HEK293 (cell line): ENCODE measurements at regions not wholly inside any gene's neighbourhood (a gene's known extent, or its start where the extent isn't known, plus 50 kb on each side); places are given as distances from the start of the nearest gene placed in this dataset.

ENCODE experiments used
- CTCF ChIA-PET: fragments of 350-600 bp; formaldehyde crosslinking; extraction: SDS; loops from one replicate; lab custom pipeline; 2021; ENCODE audit warnings: antibody characterized with exemption; lab: Yijun Ruan, JAX
- POLR2A ChIA-PET: fragments of 300-600 bp; formaldehyde crosslinking; extraction: SDS; loops from one replicate; lab custom pipeline; 2020; ENCODE audit warnings: antibody characterized with exemption, inconsistent platforms; lab: Yijun Ruan, JAX
- H3K27ac ChIP-seq: fragments of 200-500 bp; sonication (Bioruptor generic); 2 replicates; pipeline ENCODE4 v1.5.1; 2014; ENCODE audit warnings: low read depth, low read length, control low read depth, inconsistent platforms; ENCODE audit errors: extremely low read depth
- H3K36me3 ChIP-seq, 2 experiments: fragments of 200-500 bp in 1 of 2; sonication (Bioruptor generic) in 1 of 2; 1 replicate in 1 of 2; 2 replicates in 1 of 2; pipeline ENCODE4 v1.5.1; 2014 to 2017; ENCODE audit warnings: inconsistent platforms in 2 of 2, low read length in 2 of 2; ENCODE audit not compliant: control insufficient read depth in 2 of 2, insufficient read depth in 1 of 2
- H3K4me1 ChIP-seq: fragments of 200-500 bp; sonication (Bioruptor generic); 2 replicates; pipeline ENCODE4 v1.5.1; 2014; ENCODE audit warnings: mild to moderate bottlenecking, low read length, inconsistent platforms; ENCODE audit not compliant: control insufficient read depth, insufficient read depth
- H3K4me3 ChIP-seq: 2 replicates; pipeline ENCODE4 v1.5.1; 2011; ENCODE audit warnings: low read depth, mild to moderate bottlenecking, control low read depth, low read length, moderate library complexity
- H3K9me3 ChIP-seq: fragments of 200-500 bp; sonication (Bioruptor generic); 2 replicates; pipeline ENCODE4 v1.5.1; 2014; ENCODE audit warnings: low read depth, low read length, inconsistent platforms; ENCODE audit not compliant: control insufficient read depth, insufficient read depth
- ATF2 ChIP-seq: fragments of 450-650 bp; formaldehyde crosslinking; IDR thresholded peaks from 2 replicates; pipeline ENCODE4 v1.5.1; 2016; ENCODE audit warnings: missing biosample characterization, missing genetic modification characterization, low read depth
- BCL11A ChIP-seq: fragments of 450-650 bp; formaldehyde crosslinking; IDR thresholded peaks from 2 replicates; pipeline ENCODE4 v1.5.1; 2016; ENCODE audit warnings: low read depth, missing biosample characterization, missing genetic modification characterization
- CTCF ChIP-seq: fragments of 450-650 bp; formaldehyde crosslinking; IDR thresholded peaks from 2 replicates; pipeline ENCODE4 v1.5.1; 2016; ENCODE audit warnings: missing biosample characterization, missing genetic modification characterization
- ELK4 ChIP-seq: IDR thresholded peaks from 2 replicates; pipeline ENCODE4 v1.6.1; 2011; ENCODE audit warnings: mild to moderate bottlenecking, low read depth, low read length, borderline replicate concordance
- IKZF3 ChIP-seq: fragments of 450-650 bp; IDR thresholded peaks from 2 replicates; pipeline ENCODE4 v1.5.0; 2018; ENCODE audit warnings: missing biosample characterization, mild to moderate bottlenecking, missing genetic modification characterization, moderate library complexity
- SETDB1 ChIP-seq: IDR thresholded peaks from one replicate; pipeline ENCODE4 v1.6.1; 2017; ENCODE audit warnings: mild to moderate bottlenecking, low read length, moderate library complexity, mixed read lengths; ENCODE audit not compliant: insufficient read length
- TCF7L2 ChIP-seq: IDR thresholded peaks from 2 replicates; pipeline ENCODE4 v1.6.1; 2011; ENCODE audit warnings: low read depth, mild to moderate bottlenecking, inconsistent platforms, low read length, moderate library complexity, borderline replicate concordance
- TRIM28 ChIP-seq: IDR thresholded peaks from 2 replicates; pipeline ENCODE4 v1.6.1; 2011; ENCODE audit warnings: low read length, control low read depth, borderline replicate concordance
- ZFHX2 ChIP-seq: fragments of 450-650 bp; formaldehyde crosslinking; conservative IDR thresholded peaks from 2 replicates; pipeline ENCODE4 v1.5.1; 2016; ENCODE audit warnings: missing biosample characterization, missing genetic modification characterization
- ZFP37 ChIP-seq: fragments of 450-650 bp; formaldehyde crosslinking; IDR thresholded peaks from 2 replicates; pipeline ENCODE4 v1.5.1; 2016; ENCODE audit warnings: missing biosample characterization, missing genetic modification characterization
- ZIC2 ChIP-seq: fragments of 450-650 bp; formaldehyde crosslinking; IDR thresholded peaks from 2 replicates; pipeline ENCODE4 v1.5.1; 2016; ENCODE audit warnings: missing biosample characterization, missing genetic modification characterization
- ZNF2 ChIP-seq: fragments of 450-650 bp; formaldehyde crosslinking; IDR thresholded peaks from 2 replicates; pipeline ENCODE4 v1.5.1; 2016; ENCODE audit warnings: missing biosample characterization, missing genetic modification characterization
- ZNF366 ChIP-seq: fragments of 450-650 bp; formaldehyde crosslinking; conservative IDR thresholded peaks from 2 replicates; pipeline ENCODE4 v1.5.1; 2016; ENCODE audit warnings: missing biosample characterization, missing genetic modification characterization
- ZNF433 ChIP-seq: fragments of 450-650 bp; formaldehyde crosslinking; IDR thresholded peaks from 2 replicates; pipeline ENCODE4 v1.5.1; 2016; ENCODE audit warnings: missing biosample characterization, missing genetic modification characterization, low read depth
- ZNF518A ChIP-seq: fragments of 450-650 bp; formaldehyde crosslinking; conservative IDR thresholded peaks from 2 replicates; pipeline ENCODE4 v1.5.1; 2016; ENCODE audit warnings: low read depth, missing biosample characterization, missing genetic modification characterization
- ZNF558 ChIP-seq: fragments of 450-650 bp; formaldehyde crosslinking; IDR thresholded peaks from 2 replicates; pipeline ENCODE4 v1.5.1; 2016; ENCODE audit warnings: missing biosample characterization, missing genetic modification characterization
- ZNF645 ChIP-seq: fragments of 450-650 bp; formaldehyde crosslinking; IDR thresholded peaks from 2 replicates; pipeline ENCODE4; 2016; ENCODE audit warnings: missing biosample characterization, missing genetic modification characterization
- ZNF654 ChIP-seq: fragments of 450-650 bp; formaldehyde crosslinking; IDR thresholded peaks from 2 replicates; pipeline ENCODE4 v1.5.1; 2016; ENCODE audit warnings: low read depth, missing biosample characterization, missing genetic modification characterization
- ZNF660 ChIP-seq: fragments of 450-650 bp; IDR thresholded peaks from 2 replicates; pipeline ENCODE4 v1.5.1; 2018; ENCODE audit warnings: missing biosample characterization, mild to moderate bottlenecking, missing genetic modification characterization
- ZNF785 ChIP-seq: fragments of 450-650 bp; formaldehyde crosslinking; IDR thresholded peaks from 2 replicates; pipeline ENCODE4 v1.5.1; 2016; ENCODE audit warnings: missing biosample characterization, missing genetic modification characterization
- ZNF792 ChIP-seq: fragments of 450-650 bp; formaldehyde crosslinking; IDR thresholded peaks from 2 replicates; pipeline ENCODE4 v1.5.1; 2016; ENCODE audit warnings: missing biosample characterization, missing genetic modification characterization
- ZSCAN18 ChIP-seq: fragments of 450-650 bp; formaldehyde crosslinking; IDR thresholded peaks from 2 replicates; pipeline ENCODE4 v1.5.1; 2016; ENCODE audit warnings: missing biosample characterization, missing genetic modification characterization
- ZSCAN30 ChIP-seq: fragments of 450-650 bp; IDR thresholded peaks from 2 replicates; pipeline ENCODE4 v1.5.1; 2018; ENCODE audit warnings: missing biosample characterization, mild to moderate bottlenecking, missing genetic modification characterization, moderate library complexity

GRCh38 chr16:52229471-52229870 lies 317.5 kb downstream of the TOX3 start (continued):
- TF ChIP-seq ZSCAN18 (tag by site-specific recombination) = no peak
- no peak for TF ChIP-seq ZNF558

- H3K9me3 ChIP-seq = no peaks in the 10 kb centered on the region
- TF ChIP-seq IKZF3 (no peak), ZNF2 (tag by site-specific recombination) (no peak), ZNF518A (tag by site-specific recombination) (no peak), ZNF645 (no peak), SETDB1 (no peak), ZIC2 (tag by site-specific recombination) (no peak), CTCF (no peak), ZSCAN30 (tag by site-specific recombination) (no peak), ZNF660 (tag by site-specific recombination) (no peak), ZNF366 (tag by site-specific recombination) (no peak)
- TF ChIP-seq, all 188 proteins: peak for 0
- H3K4me1 ChIP-seq = no peaks in the 10 kb centered on the region
- POLR2A ChIA-PET = no interaction called here
- H3K4me3 ChIP-seq = no peak overlapping the region
- no peaks in the 10 kb centered on the region for H3K36me3 ChIP-seq
- CTCF ChIA-PET = interaction anchor here (1.0 kb wide), 1 partner anchor 36 kb away, joined by 3 read pairs; no protein-coding TSS in a partner anchor
- no peak overlapping the region for H3K27ac ChIP-seq
Measured at GRCh38 chr16:52227851-52228250, 319.1 kb downstream of the TOX3 start.

GRCh38 chr16:52212841-52213240 lies 334.1 kb downstream of the TOX3 start:
- Histone ChIP-seq H3K4me3 (no peak overlapping the region), H3K9me3 (no peaks in the 10 kb centered on the region), H3K27ac (no peak overlapping the region), H3K4me1 (no peaks in the 10 kb centered on the region), H3K36me3 (no peaks in the 10 kb centered on the region)
- ChIA-PET POLR2A (no interaction called here), CTCF (no interaction called here)
- TF ChIP-seq ATF2 (tag by site-specific recombination) (no peak), ZNF792 (tag by site-specific recombination) (no peak), ZNF433 (tag by site-specific recombination) (no peak), TRIM28 (no peak), ZNF654 (no peak), BCL11A (tag by site-specific recombination) (no peak), TCF7L2 (no peak), ZFHX2 (no peak), ELK4 (no peak), ZNF785 (no peak), ZFP37 (no peak)
